ENCODE measurements at regions not wholly inside any gene's neighbourhood (a gene's known extent, or its start where the extent isn't known, plus 50 kb on each side); places are given as distances from the start of the nearest gene placed in this dataset.

- TF ChIP-seq CTCF (IDR thresholded peaks at IDR 0.05; ENCODE audit: insufficient read depth, low read depth, low read length) = no peak
Measured at GRCh38 chr17:36814958-36815357, 122.3 kb upstream of the LHX1 start.

GRCh38 chr17:36816214-36816906 lies 120.9 kb upstream of the LHX1 start:
- TF ChIP-seq CTCF (IDR thresholded peaks at IDR 0.05; ENCODE audit: insufficient read depth, low read depth, low read length) = no peak
- H3K4me3 ChIP-seq (ENCODE audit: low read depth, low read length) = no peak overlapping the region
- DNase-seq (ENCODE audit: low read depth) = no peak

More at GRCh38 chr17:36814958-36815357, 122.3 kb upstream of the LHX1 start:
- H3K4me3 ChIP-seq (ENCODE audit: low read depth, low read length) = no peak overlapping the region
- DNase-seq (ENCODE audit: low read depth) = no peak

GRCh38 chr17:36816907-36817288 lies 120.4 kb upstream of the LHX1 start:
- TF ChIP-seq CTCF (IDR thresholded peaks at IDR 0.05; ENCODE audit: insufficient read depth, low read depth, low read length) = no peak
- no peak for DNase-seq (ENCODE audit: low read depth)
- H3K4me3 ChIP-seq (ENCODE audit: low read depth, low read length) = no peak overlapping the region

- no peak overlapping the region for H3K4me3 ChIP-seq (ENCODE audit: low read depth, low read length)
- TF ChIP-seq CTCF (IDR thresholded peaks at IDR 0.05; ENCODE audit: insufficient read depth, low read depth, low read length) = no peak
- DNase-seq (ENCODE audit: low read depth) = no peak
Measured at GRCh38 chr17:36817483-36818048, 119.7 kb upstream of the LHX1 start.

GRCh38 chr17:36818134-36818825 lies 119.0 kb upstream of the LHX1 start:
- no peak overlapping the region for H3K4me3 ChIP-seq (ENCODE audit: low read depth, low read length)
- no peak for TF ChIP-seq CTCF (IDR thresholded peaks at IDR 0.05; ENCODE audit: insufficient read depth, low read depth, low read length)
- no peak for DNase-seq (ENCODE audit: low read depth)

GRCh38 chr17:36823850-36824677 lies 113.2 kb upstream of the LHX1 start:
- no peak for DNase-seq (ENCODE audit: low read depth)
- H3K4me3 ChIP-seq (ENCODE audit: low read depth, low read length) = no peak overlapping the region
- TF ChIP-seq CTCF (IDR thresholded peaks at IDR 0.05; ENCODE audit: insufficient read depth, low read depth, low read length) = no peak
